CD1c-positive myeloid dendritic cell (primary cell): ENCODE measurements at regions not wholly inside any gene's neighbourhood (a gene's known extent, or its start where the extent isn't known, plus 50 kb on each side); places are given as distances from the start of the nearest gene placed in this dataset.

Source experiments
- DNase-seq: peaks from one replicate; pipeline ENCODE4 v3.0.0-alpha.2; 2016; ENCODE audit errors: extremely low spot score

DNA sequence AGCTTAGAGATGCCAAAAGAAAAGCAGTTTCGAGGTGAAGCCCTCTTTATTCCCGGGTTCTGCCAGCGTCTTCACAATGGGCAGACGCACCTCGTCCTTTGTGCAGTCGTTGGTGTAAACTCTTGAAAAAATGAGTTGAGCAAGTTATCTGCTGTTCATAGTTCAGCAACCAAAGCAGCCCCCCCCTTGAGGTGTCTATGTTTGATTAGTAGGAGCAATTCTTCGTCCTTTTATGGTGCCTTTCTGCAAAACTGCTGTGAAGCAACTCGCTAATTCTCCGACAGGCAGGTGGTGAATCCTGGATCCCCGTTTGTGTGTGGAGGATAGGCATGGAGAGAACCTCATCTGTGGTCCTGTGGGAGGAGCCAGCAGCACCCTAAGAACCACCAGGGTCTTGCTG is 234.5 kb downstream of the GLRX3 start:
- DNase-seq = no peak

DNA sequence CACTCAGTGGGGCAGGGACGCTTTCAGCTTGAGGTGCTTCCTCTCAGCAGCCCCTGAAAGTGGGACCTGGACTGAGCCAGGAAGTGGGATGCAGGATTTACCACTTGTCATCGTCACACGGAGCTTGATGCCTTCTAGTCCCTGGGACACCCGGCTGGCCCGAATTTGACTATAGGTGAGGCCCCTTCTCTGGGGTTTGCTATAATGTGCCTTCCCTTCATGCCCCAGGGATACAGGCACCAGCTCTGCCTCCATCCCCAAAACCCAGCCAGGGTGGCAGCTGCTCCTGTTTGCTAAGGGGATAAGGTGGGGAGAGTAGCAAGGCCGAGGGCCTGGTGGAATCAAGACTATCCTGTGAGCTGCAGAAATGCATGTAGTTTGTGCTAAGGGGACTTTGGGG is 235.0 kb downstream of the GLRX3 start:
- DNase-seq = no peak

DNA sequence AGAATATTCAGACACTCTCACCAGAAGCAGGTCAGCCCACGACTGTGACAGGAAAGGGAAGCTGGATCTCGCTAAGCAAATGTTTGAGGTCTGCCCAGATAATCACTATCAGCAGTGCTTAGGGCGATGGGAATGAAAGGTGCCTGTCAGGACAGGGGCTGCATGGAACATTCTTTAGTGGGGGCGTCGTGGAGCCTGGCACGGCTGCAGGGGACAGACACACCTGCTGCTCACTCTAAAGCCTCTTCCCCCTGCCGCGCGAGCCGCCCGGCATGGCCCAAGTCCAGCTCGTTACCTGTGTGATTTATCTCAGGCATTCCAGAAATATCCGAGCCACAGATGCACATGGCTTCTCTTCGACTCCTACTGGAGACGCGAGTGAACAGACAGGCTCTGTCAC is 235.5 kb downstream of the GLRX3 start:
- no peak for DNase-seq

GRCh38 chr10:130372222-130372621 is 236.0 kb downstream of the GLRX3 start:
- no peak for DNase-seq

GRCh38 chr10:130372866-130373265 is 236.7 kb downstream of the GLRX3 start:
- no peak for DNase-seq

DNA sequence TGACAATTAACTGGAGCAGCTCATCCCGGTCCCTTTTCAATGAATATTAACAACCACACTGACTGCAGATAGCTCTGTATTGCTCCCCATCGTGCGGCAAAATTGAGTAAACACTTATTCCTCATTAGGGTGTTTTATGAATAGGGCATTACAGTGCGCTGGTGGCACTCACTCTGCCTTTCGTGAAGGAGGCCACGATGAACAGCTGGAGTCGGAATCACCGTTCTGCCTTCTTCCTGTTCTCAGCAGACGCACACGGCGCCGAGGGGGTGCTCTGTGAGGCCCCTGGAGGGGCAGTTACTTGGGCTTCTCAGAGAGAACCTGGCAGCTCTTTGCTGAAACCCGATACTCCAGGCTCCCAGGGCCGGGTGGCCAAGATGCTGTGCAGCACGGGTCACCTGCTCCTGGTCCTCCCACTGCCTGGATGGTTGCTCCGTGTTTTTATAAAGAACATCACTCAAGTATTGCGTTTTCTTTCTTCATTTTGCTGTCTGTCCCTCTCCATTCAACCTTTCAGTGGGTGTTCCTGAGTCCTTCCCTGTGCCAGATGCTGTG is 241.9 kb downstream of the GLRX3 start:
- no peak for DNase-seq

GRCh38 chr10:130378556-130379400 is 242.6 kb downstream of the GLRX3 start:
- DNase-seq = no peak

DNA sequence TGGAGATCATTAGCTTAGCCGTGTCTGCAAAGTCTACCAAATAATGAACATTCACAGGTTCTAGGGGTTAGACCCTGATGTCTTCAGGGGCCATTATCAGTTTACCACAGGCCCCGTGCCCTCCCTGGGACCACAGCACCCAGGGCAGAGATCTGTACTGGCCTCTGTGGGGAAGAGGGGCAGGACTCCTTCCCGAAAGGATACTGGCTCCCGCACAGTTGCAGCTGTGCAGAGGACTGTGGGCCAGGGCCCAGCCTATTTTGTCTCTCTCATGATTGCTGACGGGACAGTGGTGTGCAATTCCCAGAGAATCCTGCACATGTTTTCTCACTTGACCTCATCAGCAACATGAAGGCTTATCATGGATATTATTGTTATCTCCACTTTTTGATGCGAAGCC is 243.9 kb downstream of the GLRX3 start:
- DNase-seq = no peak

DNA sequence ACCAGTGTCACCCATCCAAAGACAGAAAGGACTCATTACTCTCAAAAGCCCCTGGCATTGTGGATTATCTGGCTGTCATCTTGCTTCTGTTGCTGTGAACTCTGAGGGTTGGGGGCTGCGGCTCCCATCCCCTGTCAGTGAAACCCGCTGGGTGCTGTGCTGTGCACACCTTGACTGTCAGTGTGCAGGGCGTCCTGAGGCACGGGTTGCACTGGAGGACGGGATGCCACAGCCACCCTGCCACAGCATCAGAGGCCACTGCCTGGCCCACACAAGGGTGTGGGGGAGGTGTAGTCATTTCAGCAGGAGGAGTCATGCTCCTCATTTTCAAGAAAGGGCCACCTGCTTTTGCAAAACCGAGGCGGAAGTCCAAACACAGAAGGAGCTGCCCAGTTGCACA is 245.8 kb downstream of the GLRX3 start:
- DNase-seq = no peak

DNA sequence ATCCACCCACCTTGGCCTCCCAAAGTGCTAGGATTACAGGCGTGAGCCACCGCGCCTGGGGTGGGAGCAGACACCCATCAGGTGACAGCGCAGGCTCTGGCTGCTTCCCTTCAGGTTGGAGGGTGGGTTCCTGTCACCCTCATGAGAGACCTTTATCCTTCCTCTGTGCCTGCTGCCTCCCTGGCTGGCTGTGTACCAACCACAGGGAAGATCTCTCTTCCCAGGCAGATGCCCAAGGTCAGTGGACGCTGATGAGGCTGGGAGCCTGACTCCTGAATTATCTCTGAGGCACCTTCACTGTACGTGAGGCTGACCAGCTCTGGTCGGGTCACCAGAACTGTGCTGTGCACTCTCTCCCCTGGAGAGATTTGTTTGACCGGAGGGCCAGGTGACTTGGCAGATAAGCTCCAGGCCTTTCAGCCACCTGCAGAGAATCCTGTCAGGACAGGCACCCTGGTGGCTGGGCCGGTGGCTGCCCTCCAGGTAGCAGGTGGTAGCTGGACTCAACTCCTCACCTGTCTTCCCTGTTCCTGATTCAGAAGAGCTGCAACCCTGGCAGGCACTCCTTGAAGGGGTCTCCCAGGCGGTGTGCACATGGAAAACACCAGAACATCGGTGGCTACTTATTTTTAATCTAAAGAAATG is 251.9 kb downstream of the GLRX3 start:
- no peak for DNase-seq

GRCh38 chr10:130388746-130389145 is 252.6 kb downstream of the GLRX3 start:
- DNase-seq = no peak

DNA sequence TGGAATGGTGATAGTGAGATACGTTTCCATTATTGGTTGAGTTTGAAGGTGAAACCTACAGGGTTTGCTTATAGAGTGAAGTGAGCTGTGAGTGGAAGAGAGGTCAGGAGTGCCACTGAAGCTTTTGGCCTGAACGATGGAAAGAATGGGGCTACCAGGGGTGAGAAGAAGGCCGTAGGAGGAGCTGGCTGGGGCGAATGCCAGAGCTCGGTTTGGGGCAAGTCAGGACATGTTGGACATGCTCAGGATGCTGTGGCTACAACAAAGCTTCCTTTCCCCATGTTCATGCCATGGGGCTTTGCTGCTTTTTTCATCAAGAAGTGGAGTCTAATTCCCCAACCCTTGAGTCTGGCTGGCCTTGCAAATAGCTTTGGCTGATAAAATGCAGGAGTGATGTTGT is 253.7 kb downstream of the GLRX3 start:
- DNase-seq = no peak

GRCh38 chr10:130392031-130392430 is 255.8 kb downstream of the GLRX3 start:
- no peak for DNase-seq

DNA sequence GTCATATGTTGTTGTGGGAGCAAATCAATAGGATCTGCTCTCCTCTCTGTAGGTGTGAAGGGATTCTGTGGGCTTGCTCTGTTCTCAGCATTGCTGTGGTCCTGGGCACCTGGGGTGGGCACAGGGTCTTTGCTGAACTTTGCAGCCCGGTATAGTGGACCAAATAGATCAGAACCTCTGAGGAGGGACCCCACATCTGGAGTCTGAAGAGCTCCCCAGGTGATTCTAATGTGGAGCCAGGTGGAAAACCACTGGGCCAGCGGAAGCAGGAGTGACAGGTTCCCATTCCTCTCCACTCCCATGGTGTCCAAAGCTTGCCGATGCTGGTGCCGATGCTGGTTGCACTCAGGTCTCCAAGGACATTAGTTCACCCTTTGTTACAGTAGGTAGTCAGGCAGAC is 257.2 kb downstream of the GLRX3 start:
- no peak for DNase-seq

DNA sequence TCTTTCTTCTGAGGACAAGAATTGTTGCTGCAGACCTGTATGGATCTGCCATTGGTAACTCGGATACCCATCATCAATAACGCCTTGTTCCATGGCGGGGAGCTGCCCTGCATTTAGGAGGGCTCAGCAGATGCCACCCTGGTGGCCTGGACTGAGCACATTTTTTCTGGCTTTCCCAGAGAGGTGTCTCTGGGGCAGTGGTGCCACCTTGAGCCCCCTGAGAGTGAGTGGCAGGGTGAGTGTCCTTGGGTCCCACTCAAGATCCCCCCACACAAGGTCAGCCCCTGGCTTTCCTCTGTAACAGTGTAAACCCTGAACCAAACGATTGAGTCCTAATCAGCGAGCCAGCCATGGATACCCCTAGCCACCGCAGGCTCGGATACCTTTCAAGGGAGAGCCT is 258.6 kb downstream of the GLRX3 start:
- DNase-seq = no peak

- DNase-seq = no peak
These were observed 259.2 kb downstream of the GLRX3 start for GRCh38 chr10:130395248-130395936.

GRCh38 chr10:130396044-130396443 is 259.9 kb downstream of the GLRX3 start:
- no peak for DNase-seq

- no peak for DNase-seq
These were observed 262.2 kb downstream of the GLRX3 start for GRCh38 chr10:130398090-130398994.

DNA sequence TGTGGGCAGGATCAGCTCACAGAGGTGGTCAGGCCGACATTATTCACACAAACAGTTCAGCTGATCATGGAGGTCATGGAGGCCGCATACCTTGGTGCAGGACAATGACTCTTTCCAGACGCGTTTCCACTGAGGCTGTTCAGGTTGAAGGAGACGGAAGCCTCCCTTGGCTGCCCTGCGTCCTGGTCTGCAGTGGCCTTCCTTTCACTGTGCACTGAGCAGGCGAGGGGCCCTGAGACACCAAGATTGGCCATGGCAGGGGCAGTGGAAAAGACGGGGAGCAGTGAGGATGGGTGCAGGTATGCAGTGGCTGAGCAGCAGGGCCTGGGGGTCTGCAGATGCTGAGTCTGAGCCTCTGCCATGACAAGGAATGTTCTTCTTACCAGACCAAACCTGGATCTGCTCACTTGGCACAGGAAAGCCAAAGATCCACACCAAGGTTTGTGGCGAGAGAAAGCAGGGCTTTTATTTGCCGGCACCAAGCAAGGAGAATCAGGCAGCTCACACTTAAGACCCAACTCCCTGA is 263.3 kb downstream of the GLRX3 start:
- no peak for DNase-seq

GRCh38 chr10:130400890-130401289 is 264.7 kb downstream of the GLRX3 start:
- no peak for DNase-seq
